Small intestine (tissue), 7 donors: ENCODE measurements at regions not wholly inside any gene's neighbourhood (a gene's known extent, or its start where the extent isn't known, plus 50 kb on each side); places are given as distances from the start of the nearest gene placed in this dataset.
"Not testable (repeated sequence)": the region's sequence is repeated elsewhere in the genome, so short reads cannot be mapped to it uniquely, and the experiment has no call there.

Experiments used
- DNase-seq, 2 donors: peaks; one replicate each; pipeline versions ENCODE4 v3.0.0 to v3.0.0-alpha.2; 2013
- FAIRE-seq: peaks from 2 replicates; lab custom pipeline; 2012; peaks lifted over from hg19 to GRCh38; lab: Jason Lieb, UNC
- H3K27ac ChIP-seq, 3 donors: one replicate each; pipeline ENCODE4 v1.5.1; 2013; ENCODE audit warnings: low read length in 2 of 3, mild to moderate bottlenecking in 2 of 3, control low read depth in 1 of 3, inconsistent platforms in 1 of 3, low read depth in 1 of 3, moderate library complexity in 1 of 3
- H3K27me3 ChIP-seq, 3 donors: one replicate each; pipeline ENCODE4 v1.6.1; 2013; ENCODE audit warnings: low read length in 3 of 3, inconsistent platforms in 1 of 3; ENCODE audit not compliant: control insufficient read depth in 3 of 3, insufficient read depth in 3 of 3
- H3K36me3 ChIP-seq, 3 donors: one replicate each; pipeline ENCODE4 v1.6.1; 2013; ENCODE audit warnings: low read length in 3 of 3, inconsistent platforms in 1 of 3, low read depth in 1 of 3, mild to moderate bottlenecking in 1 of 3, moderate library complexity in 1 of 3; ENCODE audit not compliant: control insufficient read depth in 3 of 3, insufficient read depth in 2 of 3
- H3K4me1 ChIP-seq, 3 donors: one replicate each; pipeline ENCODE4 v1.6.1; 2013; ENCODE audit warnings: low read length in 2 of 3, inconsistent platforms in 1 of 3, low read depth in 1 of 3, mild to moderate bottlenecking in 1 of 3, moderate library complexity in 1 of 3; ENCODE audit not compliant: control insufficient read depth in 3 of 3, insufficient read depth in 2 of 3
- H3K4me3 ChIP-seq, 3 donors: one replicate each; pipeline ENCODE4 v1.5.1; 2013; ENCODE audit warnings: low read length in 3 of 3, control low read depth in 1 of 3, inconsistent platforms in 1 of 3, low read depth in 1 of 3, mild to moderate bottlenecking in 1 of 3, moderate library complexity in 1 of 3
- H3K9me3 ChIP-seq, 2 donors: one replicate each; pipeline ENCODE4 v1.6.1; 2013; ENCODE audit warnings: low read depth in 1 of 2, low read length in 1 of 2; ENCODE audit not compliant: control insufficient read depth in 2 of 2, insufficient read depth in 1 of 2
- WGBS, 3 donors: extraction: QIAGEN DNeasy Blood & Tissue Kit; methylation state at CpG; one replicate each; pipeline ENCODE4 v1.1.7; 2013; 5-methylcytosine and 5-hydroxymethylcytosine counted together
- donor health status: healthy with polysubstance abuse.
- donor health status: control.
- donor health status: control.
- donor health status: Bipolar disorder and iron deficiency.
- donor health status: healthy.

DNA sequence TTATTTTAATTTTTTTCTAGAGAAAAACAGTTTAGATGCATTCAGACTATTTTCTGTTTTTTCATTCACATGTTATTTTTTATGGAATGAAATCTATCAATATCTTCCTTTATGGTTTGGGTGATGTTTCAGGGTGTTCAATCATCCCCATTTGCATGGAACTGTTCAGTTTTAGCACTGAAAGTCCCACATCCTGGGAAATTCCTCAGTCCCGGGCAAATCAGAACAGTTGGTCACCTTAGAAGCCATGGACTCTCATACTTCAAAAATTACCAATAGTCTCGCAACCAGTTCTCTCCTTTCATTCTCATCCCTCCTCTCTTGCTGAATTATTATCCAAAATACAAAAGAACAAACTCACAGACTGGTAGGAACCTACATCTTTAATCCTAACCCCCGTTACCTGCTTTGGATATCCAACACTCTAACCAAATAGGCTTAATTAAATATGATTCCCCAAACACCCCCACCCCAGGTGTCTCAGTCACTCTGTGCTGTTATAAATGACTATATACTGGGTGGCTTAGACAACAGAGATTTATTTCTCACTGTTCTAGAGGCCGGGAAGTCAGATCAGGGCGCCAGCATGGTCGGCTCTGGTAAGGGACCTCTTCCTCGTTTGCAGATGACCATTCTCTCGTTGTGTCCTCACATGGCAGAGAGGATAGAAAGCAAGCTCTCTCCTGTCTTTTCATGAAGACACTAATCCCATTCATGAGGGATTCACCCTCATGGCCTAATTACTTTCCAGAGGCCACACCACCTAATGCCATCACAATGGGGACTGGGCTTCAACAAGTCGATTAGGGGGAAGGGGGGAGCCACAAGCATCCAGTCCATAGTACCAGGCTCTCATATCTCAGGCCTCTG, 57.7 kb upstream of the SLC1A4 start:
- H3K36me3 ChIP-seq, result no peaks in the 10 kb centered on the region
- H3K4me1 ChIP-seq, result no peaks in the 10 kb centered on the region
- FAIRE-seq, result no peak
- H3K27ac ChIP-seq, result peak overlapping the region in 1 of 3 donors; percentile 32
- H3K4me3 ChIP-seq, result no peak overlapping the region
- peaks cover 0 to 11% (median 0%) of the 10 kb centered on the region in 3 donors for H3K27me3 ChIP-seq
- DNase-seq, result no peak
- peaks cover 0 to 2% of the 10 kb centered on the region in 2 donors for H3K9me3 ChIP-seq
- 86 to 94% (median 91%) methylated on average over 9 of the region's 9 CpGs for WGBS, 3 donors

DNA sequence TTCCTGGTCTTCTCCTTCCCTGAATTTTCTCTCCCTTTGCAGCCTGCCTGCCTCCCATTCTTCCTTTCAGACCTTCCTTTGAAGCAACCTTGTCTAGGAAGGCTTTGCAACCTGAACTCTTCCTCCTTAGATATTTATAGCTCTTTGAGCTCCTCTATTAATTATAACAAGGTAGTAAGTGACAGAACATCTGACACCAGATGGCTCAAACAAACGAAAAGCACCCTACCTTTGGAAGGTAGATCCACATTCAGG, 57.2 kb upstream of the SLC1A4 start:
- Histone ChIP-seq H3K36me3 (no peaks in the 10 kb centered on the region), H3K4me1 (no peaks in the 10 kb centered on the region), H3K27ac (peak overlapping the region in 1 of 3 donors; percentile 40), H3K9me3 (no peaks in the 10 kb centered on the region), H3K4me3 (no peak overlapping the region), H3K27me3 (peaks cover 0 to 11% (median 0%) of the 10 kb centered on the region in 3 donors)
- no peak for DNase-seq
- WGBS, 3 donors, result 32 to 61% (median 48%) methylated on average over 1 of the region's 1 CpG
- FAIRE-seq, result no peak

GRCh38 chr2:64932371-64933216, 56.6 kb upstream of the SLC1A4 start:
- Histone ChIP-seq H3K36me3 (no peaks in the 10 kb centered on the region), H3K4me3 (no peak overlapping the region), H3K27me3 (peaks cover 0 to 11% (median 0%) of the 10 kb centered on the region in 3 donors), H3K9me3 (no peaks in the 10 kb centered on the region), H3K4me1 (peaks cover 0 to 3% (median 2%) of the 10 kb centered on the region in 3 donors), H3K27ac (peak overlapping the region in 1 of 3 donors; percentile 80)
- WGBS, 3 donors, result 72 to 87% (median 78%) methylated on average over 9 of the region's 9 CpGs
- FAIRE-seq (no peak), DNase-seq (no peak)

- H3K4me3 ChIP-seq, result no peak overlapping the region
- DNase-seq (peak in 1 of 2 donors; percentile 87), FAIRE-seq (no peak)
- peaks cover 0 to 11% (median 0%) of the 10 kb centered on the region in 3 donors for H3K27me3 ChIP-seq
- WGBS, 3 donors, result 25 to 69% (median 45%) methylated on average over 4 of the region's 4 CpGs
- no peaks in the 10 kb centered on the region for H3K36me3 ChIP-seq
- H3K4me1 ChIP-seq, result peaks cover 0 to 8% (median 2%) of the 10 kb centered on the region in 3 donors
- no peak overlapping the region for H3K27ac ChIP-seq
- H3K9me3 ChIP-seq, result no peaks in the 10 kb centered on the region
These were observed 54.7 kb upstream of the SLC1A4 start for GRCh38 chr2:64934530-64934929.

DNA sequence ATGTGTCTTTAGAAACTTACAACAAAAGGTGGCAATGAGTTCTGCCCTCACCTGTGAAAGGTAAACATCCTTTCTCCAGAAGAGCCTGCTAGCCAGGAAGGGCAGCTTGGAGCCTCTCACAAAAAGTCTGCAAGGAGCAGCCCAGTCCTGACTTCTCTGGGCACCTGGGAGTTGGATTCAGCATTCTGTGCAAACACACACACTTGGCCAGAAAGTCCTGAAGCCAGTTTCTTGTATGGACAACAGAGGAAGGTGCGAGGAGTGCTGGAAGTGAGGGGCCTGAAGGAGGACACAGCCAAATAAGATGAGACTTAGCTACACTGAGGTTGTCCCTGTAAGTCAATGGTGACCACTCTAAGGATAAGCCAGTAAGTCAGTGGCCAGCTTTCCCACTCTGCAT, 52.4 kb upstream of the SLC1A4 start:
- Histone ChIP-seq H3K27ac (no peak overlapping the region), H3K36me3 (no peaks in the 10 kb centered on the region), H3K27me3 (peaks cover 0 to 2% (median 0%) of the 10 kb centered on the region in 3 donors), H3K4me1 (peaks cover 0 to 8% (median 2%) of the 10 kb centered on the region in 3 donors), H3K4me3 (no peak overlapping the region), H3K9me3 (no peaks in the 10 kb centered on the region)
- no peak for FAIRE-seq
- no peak for DNase-seq
- 95 to 100% (median 100%) methylated on average over 1 of the region's 1 CpG for WGBS, 3 donors

- peak overlapping the region in 1 of 3 donors; percentile 75 for H3K27ac ChIP-seq
- not testable (repeated sequence) for DNase-seq, H3K36me3 ChIP-seq, H3K9me3 ChIP-seq, FAIRE-seq, H3K4me3 ChIP-seq, H3K4me1 ChIP-seq, H3K27me3 ChIP-seq
- whole genome bisulfite sequencing, 3 donors, result 79 to 83% (median 81%) methylated on average over 5 of the region's 5 CpGs
These were observed 51.9 kb upstream of the SLC1A4 start for GRCh38 chr2:64937314-64937686.

- H3K4me3 ChIP-seq, result no peak overlapping the region
- FAIRE-seq, result no peak
- H3K9me3 ChIP-seq, result no peaks in the 10 kb centered on the region
- no peaks in the 10 kb centered on the region for H3K27me3 ChIP-seq
- peak; percentile 70 to 81 for DNase-seq
- peak overlapping the region in 1 of 3 donors; percentile 75 for H3K27ac ChIP-seq
- peaks cover 0 to 8% (median 2%) of the 10 kb centered on the region in 3 donors for H3K4me1 ChIP-seq
- WGBS, 3 donors, result 42 to 56% (median 49%) methylated on average over 13 of the region's 13 CpGs
- H3K36me3 ChIP-seq, result no peaks in the 10 kb centered on the region
These were observed 51.3 kb upstream of the SLC1A4 start for GRCh38 chr2:64937687-64938491.
